Ishikawa (cell line): ENCODE measurements at regions not wholly inside any gene's neighbourhood (a gene's known extent, or its start where the extent isn't known, plus 50 kb on each side); places are given as distances from the start of the nearest gene placed in this dataset.
A peak's percentile ranks its signal among the peaks of the same experiment; 100 is the strongest.

Experiments used
- CEBPB ChIP-seq: IDR thresholded peaks from 2 replicates; pipeline ENCODE4 v1.6.1; 2012
- CREB1 ChIP-seq: IDR thresholded peaks from 2 replicates; pipeline ENCODE4 v1.6.1; 2012; ENCODE audit warnings: low read depth
- EGR1 ChIP-seq: IDR thresholded peaks from 2 replicates; pipeline ENCODE4 v1.6.1; 2012
- EP300 ChIP-seq: IDR thresholded peaks from 2 replicates; pipeline ENCODE4 v1.6.1; 2012; ENCODE audit warnings: borderline replicate concordance
- FOXM1 ChIP-seq: IDR thresholded peaks from 2 replicates; pipeline ENCODE4 v1.6.1; 2012; ENCODE audit warnings: low read depth, borderline replicate concordance
- MAX ChIP-seq: IDR thresholded peaks from 2 replicates; pipeline ENCODE4 v1.6.1; 2012
- NFIC ChIP-seq: IDR thresholded peaks from 2 replicates; pipeline ENCODE4 v1.6.1; 2012
- RAD21 ChIP-seq: IDR thresholded peaks from 2 replicates; pipeline ENCODE4 v1.6.1; 2012; ENCODE audit warnings: low read depth
- REST ChIP-seq: IDR thresholded peaks from 2 replicates; pipeline ENCODE4 v1.6.1; 2012; ENCODE audit warnings: low read depth, mild to moderate bottlenecking
- TAF1 ChIP-seq: IDR thresholded peaks from 2 replicates; pipeline ENCODE4 v1.6.1; 2012; ENCODE audit warnings: low read depth, mild to moderate bottlenecking
- TCF12 ChIP-seq: IDR thresholded peaks from 2 replicates; pipeline ENCODE4 v1.6.1; 2012; ENCODE audit warnings: low read depth
- TEAD4 ChIP-seq: IDR thresholded peaks from 2 replicates; pipeline ENCODE4 v1.6.1; 2012
- USF1 ChIP-seq: IDR thresholded peaks from 2 replicates; pipeline ENCODE4 v1.6.1; 2012
- YY1 ChIP-seq: IDR thresholded peaks from 2 replicates; pipeline ENCODE4 v1.6.1; 2012; ENCODE audit warnings: low read depth
- ZBTB7A ChIP-seq: IDR thresholded peaks from 2 replicates; pipeline ENCODE4 v1.6.1; 2012; ENCODE audit warnings: low read depth

- no peak for TF ChIP-seq REST
- no peak for TF ChIP-seq RAD21
- TF ChIP-seq YY1: no peak
- no peak for TF ChIP-seq MAX
- no peak for TF ChIP-seq CEBPB
- no peak for TF ChIP-seq ZBTB7A
Measured at GRCh38 chr1:68696221-68696620, 199.3 kb upstream of the DEPDC1 start.

- TF ChIP-seq TEAD4: peak; percentile 49; the same call in 1 of the 2 replicates
- TF ChIP-seq CEBPB: no peak
Measured at GRCh38 chr1:68703921-68704354, 207.1 kb upstream of the DEPDC1 start.

GRCh38 chr1:68704800-68705443 lies 208.0 kb upstream of the DEPDC1 start:
- TF ChIP-seq USF1 (no peak), TEAD4 (no peak), CREB1 (no peak), EGR1 (no peak), RAD21 (no peak), REST (no peak), EP300 (no peak), TAF1 (no peak), MAX (no peak), NFIC (no peak), FOXM1 (no peak), TCF12 (no peak), CEBPB (no peak), YY1 (no peak), ZBTB7A (no peak)

- TF ChIP-seq FOXM1 (no peak), CEBPB (no peak), EP300 (no peak), YY1 (no peak), ZBTB7A (no peak), NFIC (no peak), TAF1 (no peak), TCF12 (no peak), USF1 (no peak), EGR1 (no peak), RAD21 (no peak)
Measured at GRCh38 chr1:68705466-68705865, 208.6 kb upstream of the DEPDC1 start.

- TF ChIP-seq YY1 (no peak), EGR1 (no peak), TEAD4 (no peak), REST (no peak), EP300 (no peak), NFIC (no peak), CREB1 (no peak), ZBTB7A (no peak), CEBPB (no peak), MAX (no peak), TCF12 (no peak), RAD21 (no peak), FOXM1 (no peak), USF1 (no peak), TAF1 (no peak)
Measured at GRCh38 chr1:68706639-68707317, 209.9 kb upstream of the DEPDC1 start.
